Activated T-helper 2 cell treated with anti-CD3 and anti-CD28 coated beads, Interferon-gamma antibody, Interleukin-2, Interleukin-4, amounts not matched to agents 10 μg/mL and 5 μg/mL and 100 μg/mL, durations not matched to agents 14 hours and 24 hours and 36 hours (primary cell): ENCODE measurements at regions not wholly inside any gene's neighbourhood (a gene's known extent, or its start where the extent isn't known, plus 50 kb on each side); places are given as distances from the start of the nearest gene placed in this dataset.

ENCODE experiments used
- DNase-seq: peaks from one replicate; pipeline ENCODE4 v3.0.0; 2021; ENCODE audit warnings: low spot score
- H3K27ac Mint-ChIP-seq: one replicate; pipeline ENCODE4 v1.8.0; 2021; ENCODE audit warnings: mixed read lengths
- H3K27me3 Mint-ChIP-seq: one replicate; pipeline ENCODE4 v1.8.0; 2021; ENCODE audit warnings: low read depth, mixed read lengths
- H3K36me3 Mint-ChIP-seq: one replicate; pipeline ENCODE4 v1.8.0; 2021; ENCODE audit warnings: low read depth, mixed read lengths
- H3K4me1 Mint-ChIP-seq: one replicate; pipeline ENCODE4 v1.8.0; 2021; ENCODE audit warnings: low read depth, mixed read lengths
- H3K4me3 Mint-ChIP-seq: one replicate; pipeline ENCODE4 v1.8.0; 2021; ENCODE audit warnings: low read depth, mild to moderate bottlenecking, moderate library complexity, mixed read lengths
- H3K9me3 Mint-ChIP-seq: one replicate; pipeline ENCODE4 v1.8.0; 2021; ENCODE audit warnings: mixed read lengths
- intact Hi-C: fragments of 100-400 bp; cut with micrococcal nuclease; formaldehyde crosslinking; loops from one replicate; pipeline ENCODE4 v1.15.1; 2023

GRCh38 chr5:71829206-71829605 is 110.1 kb downstream of the CARTPT start:
- H3K27me3 Mint-ChIP-seq: no peaks in the 10 kb centered on the region
- H3K36me3 Mint-ChIP-seq: no peaks in the 10 kb centered on the region
- peaks cover 24% of the 10 kb centered on the region for H3K9me3 Mint-ChIP-seq
- no peak overlapping the region for H3K4me3 Mint-ChIP-seq
- intact Hi-C loops: no loop called here
- peaks cover 3% of the 10 kb centered on the region for H3K4me1 Mint-ChIP-seq
- no peak for DNase-seq
- H3K27ac Mint-ChIP-seq: no peak overlapping the region

- Mint-ChIP-seq H3K36me3 (no peaks in the 10 kb centered on the region), H3K27me3 (no peaks in the 10 kb centered on the region), H3K4me3 (no peak overlapping the region), H3K9me3 (peaks cover 17% of the 10 kb centered on the region), H3K4me1 (peaks cover 3% of the 10 kb centered on the region), H3K27ac (no peak overlapping the region)
- DNase-seq: no peak
- intact Hi-C loops: no loop called here
Measured at GRCh38 chr5:71830681-71831539, 111.8 kb downstream of the CARTPT start.

DNA sequence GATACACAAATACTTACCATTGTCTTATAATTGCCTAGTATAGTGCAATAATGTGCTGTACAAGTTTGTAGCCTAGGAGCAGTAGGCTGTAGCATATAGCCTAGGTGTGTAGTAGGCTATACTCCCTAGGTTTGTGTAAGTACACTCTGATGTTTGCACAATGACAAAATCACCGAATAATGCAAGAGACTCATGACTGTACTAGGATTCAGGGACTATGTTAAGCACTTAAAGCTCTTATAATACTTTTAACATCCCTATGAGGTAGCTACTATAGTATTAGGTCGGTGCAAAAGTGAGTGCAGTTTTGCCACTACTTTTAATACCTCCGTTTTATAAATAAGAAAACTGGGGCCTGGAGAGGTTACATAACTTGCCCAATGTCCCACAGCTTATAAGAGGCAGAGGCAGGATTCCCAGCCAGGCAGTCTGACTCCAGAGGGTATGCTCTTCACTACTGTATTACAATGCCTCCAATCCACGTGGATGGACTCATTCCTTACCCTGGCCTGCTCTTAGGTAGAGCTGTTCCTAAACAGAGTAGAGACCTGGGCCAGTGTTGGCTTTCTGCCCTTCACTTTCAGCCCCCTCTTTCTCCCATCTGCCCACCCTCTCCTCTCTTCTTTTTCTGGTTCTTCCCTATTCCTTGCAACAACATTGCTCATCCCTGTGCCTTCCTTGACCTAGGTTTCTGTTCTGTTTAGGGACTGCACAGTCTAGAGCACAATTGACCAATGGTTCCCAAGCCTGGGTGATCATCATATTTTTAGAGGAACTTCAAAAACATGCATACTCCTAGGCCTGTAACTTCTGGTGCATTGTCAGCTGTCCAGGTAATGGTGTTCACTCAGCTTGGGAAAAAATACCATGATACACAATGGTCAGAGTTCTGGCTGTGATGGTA is 114.0 kb downstream of the CARTPT start:
- H3K27me3 Mint-ChIP-seq: no peaks in the 10 kb centered on the region
- no peak overlapping the region for H3K27ac Mint-ChIP-seq

DNA sequence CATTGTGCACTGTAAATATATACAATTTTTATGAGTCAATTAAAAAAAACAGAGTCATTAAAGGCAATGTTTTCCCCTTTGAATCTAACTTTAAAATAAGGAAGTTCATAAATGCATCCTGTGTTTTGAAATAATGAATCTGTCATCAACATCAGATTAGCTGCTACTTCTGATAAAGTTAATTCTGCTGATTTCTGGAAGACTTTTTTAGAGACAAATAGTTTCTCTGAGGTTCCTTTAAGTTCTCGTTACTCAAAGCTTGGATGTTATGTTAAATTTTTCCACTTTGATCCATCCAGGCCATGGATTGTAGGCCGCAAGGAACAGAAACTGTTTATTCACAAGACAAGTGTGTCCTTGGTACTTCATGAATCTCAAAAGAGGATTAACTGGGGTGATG is 115.5 kb downstream of the CARTPT start:
- Mint-ChIP-seq H3K9me3 (no peaks in the 10 kb centered on the region), H3K4me1 (no peaks in the 10 kb centered on the region), H3K36me3 (no peaks in the 10 kb centered on the region), H3K27me3 (peaks cover 2% of the 10 kb centered on the region), H3K27ac (no peak overlapping the region), H3K4me3 (no peak overlapping the region)
- no peak for DNase-seq
- intact Hi-C loops: no loop called here

More for the DNA sequence above, 114.0 kb downstream of the CARTPT start:
- Mint-ChIP-seq H3K36me3 (no peaks in the 10 kb centered on the region), H3K4me1 (peaks cover 3% of the 10 kb centered on the region), H3K4me3 (no peak overlapping the region), H3K9me3 (peaks cover 5% of the 10 kb centered on the region)
- DNase-seq: no peak
- intact Hi-C loops: no loop called here

- no peaks in the 10 kb centered on the region for H3K9me3 Mint-ChIP-seq
- DNase-seq: no peak
- H3K27me3 Mint-ChIP-seq: peaks cover 2% of the 10 kb centered on the region
- no peak overlapping the region for H3K4me3 Mint-ChIP-seq
- H3K27ac Mint-ChIP-seq: no peak overlapping the region
- no peaks in the 10 kb centered on the region for H3K36me3 Mint-ChIP-seq
- intact Hi-C loops: no loop called here
- no peaks in the 10 kb centered on the region for H3K4me1 Mint-ChIP-seq
Measured at GRCh38 chr5:71836084-71836483, 117.0 kb downstream of the CARTPT start.

GRCh38 chr5:71836559-71837112 is 117.6 kb downstream of the CARTPT start:
- peaks cover 2% of the 10 kb centered on the region for H3K27me3 Mint-ChIP-seq
- intact Hi-C loops: no loop called here
- no peaks in the 10 kb centered on the region for H3K4me1 Mint-ChIP-seq
- H3K27ac Mint-ChIP-seq: no peak overlapping the region
- no peaks in the 10 kb centered on the region for H3K9me3 Mint-ChIP-seq
- H3K4me3 Mint-ChIP-seq: no peak overlapping the region
- no peak for DNase-seq
- H3K36me3 Mint-ChIP-seq: no peaks in the 10 kb centered on the region

DNA sequence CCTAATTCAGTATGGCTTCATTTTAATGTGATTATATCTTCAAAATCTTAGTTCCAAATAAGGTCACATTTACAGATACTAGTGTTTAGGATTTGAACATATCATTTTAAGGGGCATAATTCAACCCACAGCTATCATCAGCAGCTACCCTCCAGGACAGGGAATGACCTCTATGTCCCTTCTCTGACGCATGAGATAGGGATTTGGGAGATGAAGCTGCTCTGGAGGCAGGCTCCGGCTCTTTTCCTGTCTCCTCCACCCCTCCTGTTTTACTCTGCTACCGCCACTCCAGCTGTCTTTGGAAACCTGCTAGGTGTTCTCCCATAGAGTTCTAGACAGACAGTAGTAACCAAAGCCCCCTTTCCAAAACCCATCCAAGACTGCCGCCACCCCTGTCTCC is 119.2 kb downstream of the CARTPT start:
- Mint-ChIP-seq H3K9me3 (no peaks in the 10 kb centered on the region), H3K27me3 (peaks cover 2% of the 10 kb centered on the region), H3K36me3 (no peaks in the 10 kb centered on the region), H3K4me3 (no peak overlapping the region), H3K27ac (no peak overlapping the region), H3K4me1 (no peaks in the 10 kb centered on the region)
- intact Hi-C loops: no loop called here
- no peak for DNase-seq

DNA sequence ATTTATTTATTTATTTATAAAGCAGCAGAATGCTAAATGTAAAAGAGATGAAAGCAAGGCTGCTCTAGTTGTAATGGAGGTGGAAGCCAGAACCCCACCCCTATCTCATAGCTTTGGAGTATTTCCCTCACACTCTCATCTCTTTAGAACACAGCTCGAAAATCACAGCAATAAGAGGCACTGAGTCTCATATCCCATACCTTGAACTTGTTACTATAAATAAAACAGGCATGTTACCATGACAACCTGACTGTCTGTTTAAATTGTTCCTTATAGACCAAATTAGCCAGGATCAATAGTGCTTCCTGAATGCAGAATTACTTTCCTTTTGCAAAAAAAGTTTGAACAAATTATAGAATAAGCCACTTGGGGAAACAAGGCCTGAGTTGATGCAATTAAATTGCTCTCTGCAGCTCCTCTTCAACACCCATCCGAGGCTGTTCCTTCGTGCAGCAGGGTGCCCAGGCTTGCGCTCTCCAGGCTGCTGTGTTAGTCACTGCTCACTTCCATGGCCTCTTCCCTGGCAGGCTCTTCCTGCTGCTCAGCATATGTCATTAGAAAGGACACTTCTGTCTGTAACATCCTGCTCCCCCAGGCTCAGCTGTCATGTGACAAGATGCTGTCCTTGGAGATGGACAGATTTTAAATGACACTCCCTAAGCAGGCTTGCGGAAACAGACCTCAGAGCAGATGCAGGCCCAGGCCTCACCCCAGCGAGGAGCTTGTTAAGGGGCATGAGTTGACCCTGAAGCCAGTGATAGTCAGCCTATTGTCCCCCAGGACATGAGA is 120.2 kb downstream of the CARTPT start:
- no peaks in the 10 kb centered on the region for H3K4me1 Mint-ChIP-seq
- intact Hi-C loops: no loop called here
- H3K36me3 Mint-ChIP-seq: no peaks in the 10 kb centered on the region
- peaks cover 2% of the 10 kb centered on the region for H3K27me3 Mint-ChIP-seq
- H3K9me3 Mint-ChIP-seq: no peaks in the 10 kb centered on the region
- H3K27ac Mint-ChIP-seq: no peak overlapping the region
- no peak overlapping the region for H3K4me3 Mint-ChIP-seq
- no peak for DNase-seq

DNA sequence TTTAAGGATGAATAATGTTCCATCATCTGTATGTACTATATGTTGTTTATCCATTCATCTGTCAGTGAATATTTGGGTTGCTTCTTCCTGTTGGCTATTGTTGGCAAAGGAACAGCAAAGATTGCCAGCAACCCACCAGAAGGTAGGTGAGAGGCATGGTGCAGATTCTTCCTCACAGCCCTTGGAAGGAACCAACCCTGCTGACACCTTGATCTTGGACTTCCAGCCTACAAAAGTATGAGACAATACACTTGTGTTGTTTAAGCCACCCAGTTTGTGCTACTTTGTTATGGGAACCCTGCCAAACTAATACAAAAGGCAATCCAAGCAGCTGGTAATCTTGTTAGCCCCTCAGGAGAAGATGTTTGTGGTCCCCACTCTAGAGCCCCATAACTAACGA is 122.0 kb downstream of the CARTPT start:
- intact Hi-C loops: no loop called here

GRCh38 chr5:71843111-71843510 is 124.0 kb downstream of the CARTPT start:
- Mint-ChIP-seq H3K27ac (no peak overlapping the region), H3K9me3 (no peaks in the 10 kb centered on the region), H3K36me3 (no peaks in the 10 kb centered on the region), H3K4me3 (no peak overlapping the region), H3K4me1 (no peaks in the 10 kb centered on the region), H3K27me3 (peaks cover 2% of the 10 kb centered on the region)
- intact Hi-C loops: no loop called here
- DNase-seq: no peak

More for the DNA sequence above, 122.0 kb downstream of the CARTPT start:
- Mint-ChIP-seq H3K4me1 (no peaks in the 10 kb centered on the region), H3K27ac (no peak overlapping the region), H3K27me3 (peaks cover 2% of the 10 kb centered on the region), H3K4me3 (no peak overlapping the region), H3K36me3 (no peaks in the 10 kb centered on the region), H3K9me3 (no peaks in the 10 kb centered on the region)
- no peak for DNase-seq

- H3K4me3 Mint-ChIP-seq: no peak overlapping the region
- no peaks in the 10 kb centered on the region for H3K27me3 Mint-ChIP-seq
- peaks cover 2% of the 10 kb centered on the region for H3K36me3 Mint-ChIP-seq
- DNase-seq: no peak
- intact Hi-C loops: no loop called here
- peaks cover 9% of the 10 kb centered on the region for H3K9me3 Mint-ChIP-seq
- no peaks in the 10 kb centered on the region for H3K4me1 Mint-ChIP-seq
- no peak overlapping the region for H3K27ac Mint-ChIP-seq
Measured at GRCh38 chr5:71844862-71845261, 125.8 kb downstream of the CARTPT start.

GRCh38 chr5:71859515-71859914 is 140.4 kb downstream of the CARTPT start:
- DNase-seq: no peak
- Mint-ChIP-seq H3K36me3 (no peaks in the 10 kb centered on the region), H3K27me3 (peaks cover 3% of the 10 kb centered on the region), H3K4me3 (no peak overlapping the region), H3K27ac (no peak overlapping the region), H3K4me1 (no peaks in the 10 kb centered on the region), H3K9me3 (peaks cover 15% of the 10 kb centered on the region)
- intact Hi-C loops: no loop called here
